Effector CD8-positive, alpha-beta T cell (primary cell): ENCODE measurements at regions not wholly inside any gene's neighbourhood (a gene's known extent, or its start where the extent isn't known, plus 50 kb on each side); places are given as distances from the start of the nearest gene placed in this dataset.
"Not testable (repeated sequence)": the region's sequence is repeated elsewhere in the genome, so short reads cannot be mapped to it uniquely, and the experiment has no call there.

Source experiments
- DNase-seq: peaks from one replicate; lab custom pipeline; 2025; lab: John Stamatoyannopoulos, UW

- DNase-seq, result no peak
Measured at GRCh38 chr16:87033541-87034300, 283.5 kb downstream of the C16orf95 start.

GRCh38 chr16:87034317-87034716 lies 282.9 kb downstream of the C16orf95 start:
- DNase-seq, result no peak

- no peak for DNase-seq
Measured at GRCh38 chr16:87035053-87035452, 282.1 kb downstream of the C16orf95 start.

- DNase-seq, result no peak
Measured at GRCh38 chr16:87037012-87037411, 280.2 kb downstream of the C16orf95 start.

- DNase-seq, result not testable (repeated sequence)
Measured at GRCh38 chr16:87038528-87038927, 278.7 kb downstream of the C16orf95 start.

GRCh38 chr16:87040169-87041117 lies 276.7 kb downstream of the C16orf95 start:
- no peak for DNase-seq

- no peak for DNase-seq
Measured at GRCh38 chr16:87041286-87041685, 275.9 kb downstream of the C16orf95 start.

- DNase-seq, result no peak
Measured at GRCh38 chr16:87042551-87043230, 274.5 kb downstream of the C16orf95 start.

- no peak for DNase-seq
Measured at GRCh38 chr16:87043231-87044031, 273.8 kb downstream of the C16orf95 start.

- no peak for DNase-seq
Measured at GRCh38 chr16:87044032-87044382, 273.2 kb downstream of the C16orf95 start.

GRCh38 chr16:87044829-87045228 lies 272.4 kb downstream of the C16orf95 start:
- DNase-seq, result no peak

GRCh38 chr16:87045466-87046216 lies 271.6 kb downstream of the C16orf95 start:
- DNase-seq, result no peak

GRCh38 chr16:87046235-87046634 lies 271.0 kb downstream of the C16orf95 start:
- no peak for DNase-seq

- DNase-seq, result no peak
Measured at GRCh38 chr16:87047221-87048037, 269.8 kb downstream of the C16orf95 start.

- no peak for DNase-seq
Measured at GRCh38 chr16:87048038-87048729, 269.0 kb downstream of the C16orf95 start.

GRCh38 chr16:87048730-87049115 lies 268.5 kb downstream of the C16orf95 start:
- DNase-seq, result no peak

GRCh38 chr16:87049216-87049615 lies 268.0 kb downstream of the C16orf95 start:
- DNase-seq, result not testable (repeated sequence)

GRCh38 chr16:87050142-87050541 lies 267.1 kb downstream of the C16orf95 start:
- no peak for DNase-seq
